ENCODE measurements at regions not wholly inside any gene's neighbourhood (a gene's known extent, or its start where the extent isn't known, plus 50 kb on each side); places are given as distances from the start of the nearest gene placed in this dataset.
"Not testable (repeated sequence)": the region's sequence is repeated elsewhere in the genome, so short reads cannot be mapped to it uniquely, and the experiment has no call there.

- no peak for DNase-seq (ENCODE audit: low spot score)
Measured at GRCh38 chr14:71432334-71433110, 499.7 kb upstream of the RGS6 start.

GRCh38 chr14:71433303-71433702 is 498.9 kb upstream of the RGS6 start:
- DNase-seq (ENCODE audit: low spot score), result no peak

GRCh38 chr14:71435641-71436040 is 496.6 kb upstream of the RGS6 start:
- not testable (repeated sequence) for DNase-seq (ENCODE audit: low spot score)

- no peak for DNase-seq (ENCODE audit: low spot score)
Measured at GRCh38 chr14:71437870-71438269, 494.4 kb upstream of the RGS6 start.

GRCh38 chr14:71438684-71439083 is 493.5 kb upstream of the RGS6 start:
- DNase-seq (ENCODE audit: low spot score), result no peak

GRCh38 chr14:71441126-71441525 is 491.1 kb upstream of the RGS6 start:
- no peak for DNase-seq (ENCODE audit: low spot score)

GRCh38 chr14:71444030-71444822 is 488.0 kb upstream of the RGS6 start:
- DNase-seq (ENCODE audit: low spot score), result no peak

GRCh38 chr14:71448431-71449315 is 483.6 kb upstream of the RGS6 start:
- no peak for DNase-seq (ENCODE audit: low spot score)

GRCh38 chr14:71449316-71450055 is 482.7 kb upstream of the RGS6 start:
- DNase-seq (ENCODE audit: low spot score), result no peak

GRCh38 chr14:71451501-71451900 is 480.7 kb upstream of the RGS6 start:
- no peak for DNase-seq (ENCODE audit: low spot score)

- DNase-seq (ENCODE audit: low spot score), result peak; percentile 17
Measured at GRCh38 chr14:71452539-71452938, 479.7 kb upstream of the RGS6 start.

GRCh38 chr14:71452987-71453386 is 479.2 kb upstream of the RGS6 start:
- DNase-seq (ENCODE audit: low spot score), result no peak

- no peak for DNase-seq (ENCODE audit: low spot score)
Measured at GRCh38 chr14:71454010-71454409, 478.2 kb upstream of the RGS6 start.

- no peak for DNase-seq (ENCODE audit: low spot score)
Measured at GRCh38 chr14:71454513-71455332, 477.5 kb upstream of the RGS6 start.

- DNase-seq (ENCODE audit: low spot score), result no peak
Measured at GRCh38 chr14:71460091-71460490, 472.1 kb upstream of the RGS6 start.

- not testable (repeated sequence) for DNase-seq (ENCODE audit: low spot score)
Measured at GRCh38 chr14:71461617-71462016, 470.6 kb upstream of the RGS6 start.

GRCh38 chr14:71463807-71464206 is 468.4 kb upstream of the RGS6 start:
- no peak for DNase-seq (ENCODE audit: low spot score)

- no peak for DNase-seq (ENCODE audit: low spot score)
Measured at GRCh38 chr14:71464840-71465239, 467.4 kb upstream of the RGS6 start.

- no peak for DNase-seq (ENCODE audit: low spot score)
Measured at GRCh38 chr14:71465316-71465715, 466.9 kb upstream of the RGS6 start.

- no peak for DNase-seq (ENCODE audit: low spot score)
Measured at GRCh38 chr14:71466251-71466650, 466.0 kb upstream of the RGS6 start.

- no peak for DNase-seq (ENCODE audit: low spot score)
Measured at GRCh38 chr14:71466946-71467345, 465.3 kb upstream of the RGS6 start.
